B cell (primary cell): ENCODE measurements at regions not wholly inside any gene's neighbourhood (a gene's known extent, or its start where the extent isn't known, plus 50 kb on each side); places are given as distances from the start of the nearest gene placed in this dataset.

Experiments used
- CTCF ChIP-seq: fragments of 200-600 bp; IDR thresholded peaks from one replicate; pipeline ENCODE4 v1.8.0; 2022; ENCODE audit warnings: antibody characterized with exemption, mild to moderate bottlenecking
- EZH2 ChIP-seq: IDR thresholded peaks from 2 replicates; pipeline ENCODE4 v1.6.1; 2012; ENCODE audit warnings: borderline replicate concordance, low read depth, mild to moderate bottlenecking, moderate library complexity, low read length; ENCODE audit not compliant: insufficient read depth, poor library complexity, severe bottlenecking

- TF ChIP-seq CTCF (no peak), EZH2 (no peak)
These were observed 342.3 kb upstream of the SGO1 start for GRCh38 chr3:20528180-20528770.
